Nephron (organoid): ENCODE measurements at regions not wholly inside any gene's neighbourhood (a gene's known extent, or its start where the extent isn't known, plus 50 kb on each side); places are given as distances from the start of the nearest gene placed in this dataset.
"Not testable (repeated sequence)": the region's sequence is repeated elsewhere in the genome, so short reads cannot be mapped to it uniquely, and the experiment has no call there.

Experiments
- H3K27ac Mint-ChIP-seq, 3 experiments: 2 replicates each; pipeline ENCODE4 v1.8.0; 2020; ENCODE audit warnings: mixed read lengths in 3 of 3, mild to moderate bottlenecking in 2 of 3, moderate library complexity in 1 of 3
- H3K27me3 Mint-ChIP-seq: 2 replicates; pipeline ENCODE4 v1.8.0; 2021; ENCODE audit warnings: low read depth, mild to moderate bottlenecking, moderate library complexity, mixed read lengths
- H3K36me3 Mint-ChIP-seq: 2 replicates; pipeline ENCODE4 v1.8.0; 2020; ENCODE audit warnings: low read depth, mixed read lengths
- H3K4me1 Mint-ChIP-seq: 2 replicates; pipeline ENCODE4 v1.8.0; 2020; ENCODE audit warnings: mixed read lengths
- H3K4me3 Mint-ChIP-seq, 3 experiments: 2 replicates each; pipeline ENCODE4 v1.8.0; 2020; ENCODE audit warnings: mild to moderate bottlenecking in 3 of 3, mixed read lengths in 3 of 3, moderate library complexity in 2 of 3
- H3K9me3 Mint-ChIP-seq: 2 replicates; pipeline ENCODE4 v1.8.0; 2020; ENCODE audit warnings: mixed read lengths
- CTCF ChIP-seq, 3 experiments: fragments of 200-600 bp; sonication (generic); IDR thresholded peaks; one replicate each; pipeline ENCODE4 v1.5.0; 2021; ENCODE audit warnings: antibody characterized with exemption in 3 of 3; ENCODE audit not compliant: unreplicated experiment in 3 of 3

DNA sequence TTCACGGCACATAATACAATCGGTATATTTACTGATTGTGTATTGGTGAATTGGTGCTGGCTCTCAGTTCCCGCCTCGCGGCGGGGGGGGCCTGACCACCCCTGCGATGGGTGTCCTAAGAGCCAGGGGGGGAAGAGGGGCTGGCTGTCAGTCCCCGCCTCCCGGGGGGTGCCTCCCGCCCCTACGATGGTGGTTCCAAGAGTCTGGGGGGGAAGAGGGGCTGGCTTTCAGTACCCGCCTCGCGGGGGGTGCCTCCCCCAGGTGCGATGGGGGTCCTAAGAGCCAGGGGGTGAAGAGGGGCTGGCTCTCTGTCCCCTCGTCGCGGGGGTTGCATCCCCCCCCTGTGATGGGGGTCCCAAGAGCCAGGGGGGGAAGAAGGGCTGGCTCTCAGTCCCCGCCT is 2321.8 kb upstream of the PCDH20 start:
- no peaks in the 10 kb centered on the region for H3K27me3 Mint-ChIP-seq
- no peaks in the 10 kb centered on the region for H3K36me3 Mint-ChIP-seq
- no peak for TF ChIP-seq CTCF (IDR thresholded peaks at IDR 0.05; ENCODE audit: unreplicated experiment in 3 of 3)
- no peak overlapping the region for H3K4me3 Mint-ChIP-seq
- H3K4me1 Mint-ChIP-seq: no peaks in the 10 kb centered on the region
- H3K9me3 Mint-ChIP-seq: peaks cover 6% of the 10 kb centered on the region
- H3K27ac Mint-ChIP-seq: no peak overlapping the region

DNA sequence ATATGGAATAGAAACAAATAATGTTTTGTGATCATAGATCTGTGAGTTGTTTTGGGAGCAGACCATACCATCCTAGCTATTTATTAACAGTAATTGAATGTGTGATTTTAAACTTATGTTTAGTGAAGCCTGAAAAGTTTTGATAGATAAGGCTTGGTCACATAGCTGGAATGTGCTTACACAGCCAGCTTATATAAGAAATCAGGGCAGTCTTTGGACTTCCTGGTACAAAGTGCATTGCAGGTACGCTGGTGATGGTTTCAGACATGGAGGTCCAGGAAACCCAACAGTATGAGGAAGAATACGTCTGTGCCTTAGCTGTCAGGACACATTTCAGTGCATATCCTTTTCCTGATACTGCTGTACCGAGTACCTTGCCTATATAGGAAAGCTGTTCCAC is 2316.2 kb upstream of the PCDH20 start:
- TF ChIP-seq CTCF (IDR thresholded peaks at IDR 0.05; ENCODE audit: unreplicated experiment in 3 of 3): no peak
- Mint-ChIP-seq H3K27ac (peak overlapping the region; percentile 86 to 93 (median 86)), H3K27me3 (no peaks in the 10 kb centered on the region), H3K9me3 (peaks cover 4% of the 10 kb centered on the region), H3K36me3 (no peaks in the 10 kb centered on the region), H3K4me1 (no peaks in the 10 kb centered on the region), H3K4me3 (no peak overlapping the region)

GRCh38 chr13:63712159-63712558 is 2296.5 kb upstream of the PCDH20 start:
- H3K4me3 Mint-ChIP-seq, H3K27me3 Mint-ChIP-seq, H3K27ac Mint-ChIP-seq, H3K9me3 Mint-ChIP-seq, H3K4me1 Mint-ChIP-seq, H3K36me3 Mint-ChIP-seq: not testable (repeated sequence)

DNA sequence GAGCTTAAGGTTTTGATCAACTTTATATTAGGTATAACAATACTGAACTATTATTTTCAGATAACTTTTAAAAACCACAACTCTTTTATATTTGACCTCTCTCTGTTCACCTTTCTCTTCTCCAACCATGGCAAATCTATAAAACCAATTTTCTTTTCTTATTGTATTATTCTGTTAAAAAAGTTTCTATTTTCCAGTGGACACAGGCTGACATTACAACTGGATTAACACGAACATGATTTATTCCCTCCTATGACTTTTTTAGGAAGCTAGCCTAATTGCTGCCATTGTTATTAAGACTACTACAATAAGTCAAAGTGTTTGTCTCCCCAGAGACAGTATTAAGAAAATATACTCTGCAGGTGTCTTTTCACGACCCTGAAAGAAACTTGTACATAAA is 2291.1 kb upstream of the PCDH20 start:
- no peak overlapping the region for H3K27ac Mint-ChIP-seq
- no peaks in the 10 kb centered on the region for H3K4me1 Mint-ChIP-seq
- H3K9me3 Mint-ChIP-seq: no peaks in the 10 kb centered on the region
- H3K36me3 Mint-ChIP-seq: no peaks in the 10 kb centered on the region
- H3K4me3 Mint-ChIP-seq: no peak overlapping the region
- H3K27me3 Mint-ChIP-seq: no peaks in the 10 kb centered on the region
- no peak for TF ChIP-seq CTCF (IDR thresholded peaks at IDR 0.05; ENCODE audit: unreplicated experiment in 3 of 3)

GRCh38 chr13:63704521-63704920 is 2288.9 kb upstream of the PCDH20 start:
- Mint-ChIP-seq H3K9me3 (no peaks in the 10 kb centered on the region), H3K4me3 (no peak overlapping the region), H3K36me3 (no peaks in the 10 kb centered on the region), H3K4me1 (no peaks in the 10 kb centered on the region), H3K27ac (no peak overlapping the region), H3K27me3 (no peaks in the 10 kb centered on the region)
- TF ChIP-seq CTCF (IDR thresholded peaks at IDR 0.05; ENCODE audit: unreplicated experiment in 3 of 3): no peak

DNA sequence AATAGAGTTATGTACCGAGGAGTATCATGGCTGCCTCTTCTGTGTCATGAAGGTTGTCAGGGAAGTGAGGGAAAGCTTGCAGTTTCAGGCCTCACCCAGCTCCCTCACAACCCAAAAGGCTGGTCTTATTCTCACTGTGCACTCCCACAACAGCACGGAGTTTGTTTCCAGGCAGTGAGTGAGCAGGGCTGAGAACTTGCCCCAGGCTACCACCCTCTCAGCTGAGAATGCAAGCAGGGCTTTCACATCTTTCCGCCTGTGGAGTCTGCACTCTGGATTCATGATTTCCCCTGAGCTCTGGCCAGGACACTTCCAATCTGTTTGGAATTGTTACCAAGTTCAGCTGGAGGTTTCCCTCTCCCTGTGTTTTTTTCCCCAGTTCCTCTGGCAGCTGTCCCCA is 2284.7 kb upstream of the PCDH20 start:
- no peaks in the 10 kb centered on the region for H3K36me3 Mint-ChIP-seq
- H3K9me3 Mint-ChIP-seq: no peaks in the 10 kb centered on the region
- H3K27me3 Mint-ChIP-seq: no peaks in the 10 kb centered on the region
- H3K4me3 Mint-ChIP-seq: no peak overlapping the region
- no peak overlapping the region for H3K27ac Mint-ChIP-seq
- peaks cover 4% of the 10 kb centered on the region for H3K4me1 Mint-ChIP-seq
- TF ChIP-seq CTCF (IDR thresholded peaks at IDR 0.05; ENCODE audit: unreplicated experiment in 3 of 3): no peak

- TF ChIP-seq CTCF (IDR thresholded peaks at IDR 0.05; ENCODE audit: unreplicated experiment in 3 of 3): no peak
- no peak overlapping the region for H3K27ac Mint-ChIP-seq
Observed at GRCh38 chr13:63699948-63700347, 2284.3 kb upstream of the PCDH20 start.

More at GRCh38 chr13:63699948-63700347, 2284.3 kb upstream of the PCDH20 start:
- Mint-ChIP-seq H3K4me3 (no peak overlapping the region), H3K36me3 (no peaks in the 10 kb centered on the region), H3K4me1 (peaks cover 4% of the 10 kb centered on the region), H3K9me3 (no peaks in the 10 kb centered on the region), H3K27me3 (no peaks in the 10 kb centered on the region)
